HTR-8/SVneo (cell line): ENCODE measurements at regions not wholly inside any gene's neighbourhood (a gene's known extent, or its start where the extent isn't known, plus 50 kb on each side); places are given as distances from the start of the nearest gene placed in this dataset.

Experiments used
- DNase-seq: peaks from one replicate; pipeline ENCODE4 v3.0.0; 2011; ENCODE audit warnings: low spot score, mixed read lengths; ENCODE audit not compliant: insufficient read length
- FAIRE-seq: peaks from 2 replicates; lab custom pipeline; 2011; peaks lifted over from hg19 to GRCh38; lab: Jason Lieb, UNC

- no peak for DNase-seq
- no peak for FAIRE-seq
These were observed 204.2 kb upstream of the PRPS1L1 start for GRCh38 chr7:18231854-18232253.

GRCh38 chr7:18234519-18234918, 206.9 kb upstream of the PRPS1L1 start:
- FAIRE-seq (no peak), DNase-seq (no peak)

DNA sequence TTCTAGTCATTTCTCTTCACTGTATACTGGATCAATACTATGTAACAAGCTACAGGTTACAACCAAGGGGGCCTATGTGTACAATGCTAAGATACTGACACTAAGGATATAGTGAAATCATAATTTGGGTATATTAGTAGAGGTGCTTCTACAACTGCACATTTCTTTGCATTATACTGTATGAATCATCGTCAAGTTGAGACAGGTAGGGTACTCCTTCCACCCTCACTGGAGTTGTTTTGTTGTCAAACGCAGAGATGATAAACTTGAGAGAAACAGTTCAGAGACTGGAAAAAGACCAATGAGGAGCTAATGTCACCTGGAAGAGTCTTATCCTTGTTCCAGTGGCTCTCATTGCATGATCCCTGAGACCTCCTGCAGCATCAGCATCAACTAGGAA, 208.2 kb upstream of the PRPS1L1 start:
- FAIRE-seq (no peak), DNase-seq (no peak)

GRCh38 chr7:18239212-18239611, 211.6 kb upstream of the PRPS1L1 start:
- no peak for FAIRE-seq

GRCh38 chr7:18241543-18242231, 214.0 kb upstream of the PRPS1L1 start:
- DNase-seq, result no peak
- no peak for FAIRE-seq

More at GRCh38 chr7:18239212-18239611, 211.6 kb upstream of the PRPS1L1 start:
- DNase-seq, result no peak

DNA sequence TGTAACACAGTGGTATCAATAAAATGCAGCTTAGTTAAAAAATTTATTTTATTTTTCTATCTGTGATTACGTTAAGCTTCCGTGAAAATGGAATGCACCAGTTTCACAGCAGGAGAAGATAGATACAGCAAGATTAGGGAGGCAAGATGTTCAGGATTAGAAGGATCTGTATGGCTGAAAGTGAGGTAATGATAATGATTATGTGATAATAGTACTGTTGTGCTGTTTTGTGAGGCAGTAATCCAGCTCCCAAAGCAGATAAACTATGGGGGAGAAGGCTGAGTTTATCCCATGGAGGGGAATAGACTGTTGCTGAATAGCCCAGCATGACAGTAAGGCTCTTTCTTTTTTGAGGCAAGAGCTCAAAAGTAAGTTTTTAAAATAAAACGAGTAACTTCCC, 216.1 kb upstream of the PRPS1L1 start:
- FAIRE-seq (no peak), DNase-seq (no peak)

DNA sequence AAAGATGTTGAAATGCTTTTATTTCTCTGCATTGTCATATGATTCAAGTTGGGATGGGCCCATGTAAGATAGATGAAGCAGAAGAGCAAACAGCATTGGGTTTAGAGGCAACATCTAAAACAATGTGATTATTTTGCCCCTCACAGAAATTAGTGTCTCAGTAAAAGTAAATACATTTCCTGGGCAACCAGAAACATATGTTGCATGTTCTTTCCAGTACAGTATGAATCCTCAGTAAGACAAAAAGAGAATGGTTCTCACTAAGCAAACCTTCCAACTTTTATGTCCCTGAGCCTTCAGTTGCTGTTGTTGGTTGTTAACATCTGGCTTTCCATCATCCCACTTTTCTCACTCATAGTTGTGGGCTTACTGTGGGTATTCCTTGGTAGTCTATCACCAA, 222.5 kb upstream of the PRPS1L1 start:
- FAIRE-seq (no peak), DNase-seq (no peak)

DNA sequence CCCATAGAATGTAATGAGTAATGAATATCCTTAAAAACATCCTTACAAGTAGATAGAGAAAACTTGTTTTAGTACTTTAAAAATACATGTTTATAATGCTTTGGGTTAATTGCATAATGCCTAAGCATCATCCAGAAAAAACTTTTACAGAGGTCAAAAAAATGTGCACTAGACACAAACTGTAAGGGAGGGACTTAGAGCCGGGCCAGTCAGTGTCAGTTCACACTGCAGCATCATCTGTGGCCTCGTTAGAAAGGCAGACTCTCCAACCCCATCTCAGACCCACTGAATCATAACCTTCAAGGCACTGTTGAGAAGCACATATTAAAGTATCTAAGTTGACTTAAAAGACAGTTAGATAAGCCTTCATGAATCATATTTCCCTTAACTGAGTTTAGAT, 230.1 kb upstream of the PRPS1L1 start:
- DNase-seq (no peak), FAIRE-seq (no peak)

GRCh38 chr7:18262058-18262457, 233.5 kb upstream of the HDAC9 start:
- DNase-seq (no peak), FAIRE-seq (no peak)

DNA sequence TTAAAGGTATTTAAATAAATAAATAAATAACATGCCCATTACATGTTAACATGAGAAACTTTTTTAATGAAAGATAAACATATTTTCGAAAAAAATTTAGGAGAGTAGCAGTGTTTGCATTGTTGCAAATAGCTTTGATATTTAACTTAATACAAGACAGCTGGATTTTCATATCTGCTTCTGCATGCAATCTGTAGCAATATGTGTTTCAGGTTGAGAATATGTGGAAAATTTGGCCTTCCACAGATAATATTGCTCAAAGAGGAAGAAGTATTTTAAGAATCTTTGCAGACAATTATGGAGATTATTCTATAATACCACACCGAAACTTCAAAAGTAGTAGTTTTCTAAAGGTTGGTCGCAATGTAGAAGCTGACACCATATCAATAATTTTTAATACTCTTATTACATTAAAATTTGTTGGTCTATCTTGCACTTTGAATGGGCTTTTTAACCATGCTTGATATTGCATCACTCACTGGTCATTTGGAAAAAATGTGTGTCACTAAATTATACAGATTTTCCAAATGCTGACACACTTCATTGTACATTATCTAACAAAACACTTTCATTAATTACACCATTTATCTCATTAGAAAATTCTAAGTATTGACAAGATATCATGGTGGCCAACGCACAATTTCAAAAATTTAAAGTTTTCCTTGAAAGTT, 229.8 kb upstream of the HDAC9 start:
- DNase-seq, result no peak

DNA sequence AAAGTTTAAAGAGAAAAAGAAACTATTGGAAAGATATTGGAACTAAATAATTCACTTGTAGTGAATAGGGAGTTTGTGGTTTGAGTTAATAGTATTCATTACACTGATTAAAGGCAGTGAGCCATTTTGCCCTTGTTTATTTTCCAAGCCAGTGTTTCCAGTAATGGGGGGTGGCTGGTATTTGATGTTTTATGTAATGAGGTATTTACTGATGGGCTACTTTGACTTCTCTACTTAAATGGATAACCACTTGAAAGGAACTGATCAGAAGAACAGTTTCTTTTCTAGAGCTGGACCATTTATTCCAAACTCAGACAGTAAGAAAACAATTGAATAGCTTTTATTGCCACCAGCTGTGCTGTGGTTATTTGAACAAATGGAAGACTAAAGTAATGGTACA, 227.0 kb upstream of the HDAC9 start:
- no peak for FAIRE-seq
- no peak for DNase-seq

More for the DNA sequence above, 229.8 kb upstream of the HDAC9 start:
- FAIRE-seq, result no peak

DNA sequence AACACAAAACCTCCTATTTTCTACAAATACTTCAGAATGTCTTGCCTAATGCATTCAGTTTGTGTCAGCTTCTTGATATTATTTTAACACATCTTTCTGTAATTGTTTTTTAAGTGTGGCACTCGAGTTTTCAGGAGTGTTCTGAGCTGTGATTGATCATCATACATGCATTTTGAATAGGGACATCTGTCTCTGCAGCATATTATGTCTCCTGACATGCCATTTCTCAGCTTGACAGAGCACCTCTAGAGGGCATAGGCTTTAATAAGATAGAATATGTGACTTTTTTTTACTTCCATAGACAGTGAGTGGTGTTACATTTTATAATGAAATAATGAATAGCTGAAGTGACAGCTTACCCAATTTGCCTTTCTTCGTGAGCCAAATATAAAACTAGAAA, 219.2 kb upstream of the HDAC9 start:
- DNase-seq (no peak), FAIRE-seq (no peak)

GRCh38 chr7:18278316-18278715, 217.2 kb upstream of the HDAC9 start:
- no peak for DNase-seq
- FAIRE-seq, result no peak

DNA sequence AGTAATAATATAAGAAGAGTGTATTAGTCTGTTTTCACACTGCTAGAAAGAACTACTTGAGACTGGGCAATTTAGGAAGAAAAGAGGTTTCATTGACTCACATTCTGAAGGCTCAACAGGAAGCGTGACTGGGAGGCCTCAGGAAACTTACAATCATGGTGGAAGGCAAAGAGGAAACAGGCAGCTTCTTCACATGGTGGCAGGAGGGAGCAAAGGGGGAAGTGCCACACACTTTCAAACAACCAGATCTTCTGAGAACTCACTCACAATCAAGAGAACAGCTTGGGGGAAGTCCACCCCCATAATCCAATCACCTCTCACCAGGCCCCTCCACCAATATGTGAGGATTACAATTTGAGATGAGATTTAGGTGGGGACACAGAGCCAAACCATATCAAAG, 212.5 kb upstream of the HDAC9 start:
- FAIRE-seq (no peak), DNase-seq (no peak)

DNA sequence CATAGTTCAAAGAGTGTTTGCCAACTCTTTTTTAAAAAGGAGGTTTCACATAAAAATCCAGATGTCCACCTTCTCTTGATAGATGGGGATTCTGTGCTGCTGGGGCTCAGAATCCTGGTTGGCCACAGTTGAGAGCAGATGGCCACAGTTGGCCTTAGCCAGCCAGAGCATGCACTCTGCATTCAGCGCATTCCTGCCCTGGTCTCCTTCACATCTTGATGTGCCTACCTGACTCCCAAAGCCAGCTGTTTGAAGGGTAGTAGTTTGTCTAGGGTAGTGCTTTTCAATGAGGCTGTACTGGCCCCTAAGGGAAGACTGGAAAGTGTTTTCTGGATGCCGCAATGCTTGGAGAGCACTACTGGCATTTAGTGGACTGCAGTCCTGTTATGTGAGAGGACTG, 208.1 kb upstream of the HDAC9 start:
- FAIRE-seq (no peak), DNase-seq (no peak)

DNA sequence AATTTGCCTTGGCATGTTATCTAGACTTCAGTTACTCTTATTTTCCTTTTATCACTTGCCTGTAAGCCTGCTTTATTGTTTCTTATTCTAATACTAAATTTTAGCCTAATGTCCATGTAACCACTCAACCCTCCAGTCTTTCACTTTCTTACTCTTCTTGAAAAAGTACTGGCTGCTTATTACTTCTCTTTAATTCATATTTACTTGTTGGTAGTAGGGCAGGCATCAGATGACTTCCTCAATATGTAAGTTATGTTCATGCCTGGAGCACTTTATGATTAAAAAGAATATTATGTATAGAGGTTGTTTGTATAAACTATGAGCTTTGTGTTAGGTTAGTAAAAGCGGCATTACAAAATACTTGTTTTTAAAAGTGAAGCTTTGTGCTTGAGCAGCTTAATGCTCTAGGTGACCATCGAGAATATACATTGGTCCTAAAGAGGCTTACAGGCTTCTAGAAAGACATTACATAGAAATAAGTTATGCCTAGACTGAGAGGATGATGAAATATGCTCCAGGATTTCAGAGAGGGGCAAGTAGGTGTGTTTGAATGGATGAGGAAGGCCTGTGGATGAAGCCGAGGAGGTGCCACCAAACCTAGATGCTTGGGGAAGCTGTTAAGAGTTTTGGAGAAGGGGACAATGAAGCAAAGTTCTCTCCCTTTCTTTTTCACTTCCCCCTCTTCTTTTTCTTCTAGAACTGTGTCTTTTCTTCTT, 207.1 kb upstream of the HDAC9 start:
- DNase-seq, result no peak

DNA sequence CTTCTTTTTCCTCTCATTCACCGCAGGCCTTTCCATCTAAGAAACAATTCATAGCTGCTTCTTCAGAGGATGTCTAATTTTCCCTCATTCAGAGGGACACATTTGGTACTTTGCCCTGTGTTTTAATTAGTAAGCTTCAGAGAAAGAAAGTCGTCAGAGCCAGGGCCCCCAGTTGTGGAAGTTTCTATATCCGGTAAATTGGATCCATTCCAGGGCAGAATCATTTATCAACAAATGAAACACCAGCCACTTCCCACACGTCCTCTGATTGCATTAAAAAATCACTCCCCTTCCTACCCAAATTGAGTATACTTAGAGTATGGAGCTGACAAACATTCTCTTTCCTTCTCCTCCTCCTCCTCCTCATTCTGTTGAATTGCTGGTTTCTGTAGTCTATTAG, 205.8 kb upstream of the HDAC9 start:
- FAIRE-seq (no peak), DNase-seq (no peak)

More for the DNA sequence above, 207.1 kb upstream of the HDAC9 start:
- no peak for FAIRE-seq

GRCh38 chr7:18290223-18290622, 205.3 kb upstream of the HDAC9 start:
- no peak for FAIRE-seq
- no peak for DNase-seq

GRCh38 chr7:18290865-18291264, 204.7 kb upstream of the HDAC9 start:
- no peak for FAIRE-seq
- DNase-seq, result no peak

DNA sequence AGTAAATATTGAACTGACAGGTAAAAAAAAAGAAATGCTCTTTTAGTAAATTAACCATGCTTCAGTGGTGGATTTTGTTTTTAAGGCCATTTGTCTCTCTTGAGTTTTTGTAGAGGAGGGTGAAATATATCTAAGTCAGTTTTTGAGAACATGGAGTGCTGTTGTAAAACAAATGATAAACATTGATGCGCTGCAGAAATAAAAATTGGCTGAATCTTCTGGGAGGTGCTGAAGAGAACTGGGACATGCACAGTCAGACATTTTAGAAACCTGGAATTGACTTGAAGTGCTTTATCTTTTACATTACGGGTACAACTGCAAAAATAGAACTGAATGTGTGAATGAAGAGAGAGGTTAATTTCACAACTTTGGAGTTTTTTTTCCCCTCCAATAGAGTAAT, 203.0 kb upstream of the HDAC9 start:
- FAIRE-seq (no peak), DNase-seq (no peak)

DNA sequence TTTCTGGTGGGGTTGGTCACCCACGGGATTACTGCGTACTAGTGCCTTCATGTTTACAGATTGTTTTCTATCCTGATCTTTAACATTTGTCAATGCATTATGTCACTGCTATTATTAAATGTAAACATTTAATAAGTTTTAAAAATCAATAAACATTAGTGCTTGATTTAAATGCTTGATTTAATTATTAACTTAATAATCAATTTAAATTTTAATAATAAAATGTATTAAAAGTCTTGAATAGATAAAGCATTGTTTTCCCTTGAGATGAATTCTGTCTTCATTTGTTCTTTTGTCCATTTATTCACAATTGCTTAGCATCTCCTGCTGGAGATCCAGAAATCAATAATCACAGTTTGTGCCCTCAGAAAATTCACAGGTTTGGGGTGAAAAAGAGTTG, 201.8 kb upstream of the HDAC9 start:
- FAIRE-seq (no peak), DNase-seq (no peak)
